SK-N-SH (cell line): ENCODE measurements at regions not wholly inside any gene's neighbourhood (a gene's known extent, or its start where the extent isn't known, plus 50 kb on each side); places are given as distances from the start of the nearest gene placed in this dataset.

Experiments
- CTCF ChIP-seq: fragments of 200-600 bp; sonication (generic); IDR thresholded peaks from 2 replicates; pipeline ENCODE4 v1.6.1; 2017; ENCODE audit warnings: antibody characterized with exemption, mild to moderate bottlenecking, moderate library complexity
- EP300 ChIP-seq, 2 experiments: IDR thresholded peaks; 2 replicates each; pipeline versions ENCODE4 v1.4.0 to v1.6.1; 2012; ENCODE audit warnings: borderline replicate concordance in 1 of 2, low read depth in 1 of 2, low read length in 1 of 2
- EZH2phosphoT487 ChIP-seq: fragments of 200-600 bp; sonication (generic); IDR thresholded peaks from 2 replicates; pipeline ENCODE4 v1.6.1; 2017; ENCODE audit warnings: low read depth, mixed run types, mild to moderate bottlenecking, antibody characterized with exemption, moderate library complexity, borderline replicate concordance
- GABPA ChIP-seq: IDR thresholded peaks from 2 replicates; pipeline ENCODE4 v1.4.0; 2012; ENCODE audit warnings: low read depth, mild to moderate bottlenecking
- JUND ChIP-seq: IDR thresholded peaks from 2 replicates; pipeline ENCODE4 v1.4.0; 2012
- POLR2AphosphoS5 ChIP-seq: IDR thresholded peaks from 2 replicates; pipeline ENCODE4 v1.6.1; 2012; ENCODE audit warnings: low read depth, low read length
- RCOR1 ChIP-seq: fragments of 150-350 bp; IDR thresholded peaks from 2 replicates; pipeline ENCODE4 v1.6.1; 2017; ENCODE audit warnings: antibody characterized with exemption, low read length
- REST ChIP-seq: IDR thresholded peaks from 2 replicates; pipeline ENCODE4 v1.6.1; 2012; ENCODE audit warnings: mild to moderate bottlenecking, low read depth, low read length, moderate library complexity
- RXRA ChIP-seq: IDR thresholded peaks from 2 replicates; pipeline ENCODE4 v1.4.0; 2012; ENCODE audit warnings: low read depth, mild to moderate bottlenecking, borderline replicate concordance
- SIN3A ChIP-seq: IDR thresholded peaks from 2 replicates; pipeline ENCODE4 v1.6.1; 2012; ENCODE audit warnings: low read depth, mild to moderate bottlenecking, low read length, moderate library complexity, borderline replicate concordance
- USF1 ChIP-seq: IDR thresholded peaks from 2 replicates; pipeline ENCODE4 v1.4.0; 2012; ENCODE audit warnings: low read depth, borderline replicate concordance
- USF2 ChIP-seq: fragments of 150-350 bp; IDR thresholded peaks from 2 replicates; pipeline ENCODE4 v1.6.1; 2017; ENCODE audit warnings: antibody characterized with exemption, low read length, low read depth, borderline replicate concordance

GRCh38 chr4:180060159-180060889, 2182.9 kb upstream of the TENM3 start:
- TF ChIP-seq CTCF (no peak), SIN3A (no peak), POLR2AphosphoS5 (no peak), EP300 (IDR thresholded peaks at IDR 0.05; ENCODE audit: borderline replicate concordance in 1 of 2, low read depth in 1 of 2, low read length in 1 of 2) (no peak), USF1 (no peak), EZH2phosphoT487 (no peak), RXRA (no peak), JUND (no peak), USF2 (no peak), REST (no peak), GABPA (no peak), RCOR1 (no peak)
